H1 (cell line): ENCODE measurements at regions not wholly inside any gene's neighbourhood (a gene's known extent, or its start where the extent isn't known, plus 50 kb on each side); places are given as distances from the start of the nearest gene placed in this dataset.

Experiments
- CTCF ChIA-PET: fragments of 300-600 bp; sonication (Branson Sonifier 250); formaldehyde crosslinking; loops from one replicate; lab custom pipeline; 2021; ENCODE audit not compliant: partially characterized antibody; lab: Charles Lee
- POLR2A ChIA-PET: fragments of 300-600 bp; sonication (Branson Sonifier 250); formaldehyde crosslinking; loops from one replicate; lab custom pipeline; 2021; ENCODE audit warnings: inconsistent platforms; ENCODE audit not compliant: partially characterized antibody; lab: Charles Lee
- DNase-seq, 2 experiments: peaks; one replicate each; pipeline versions ENCODE4 v3.0.0 to v3.0.0-alpha.2; 2010 to 2022; ENCODE audit warnings: low spot score in 2 of 2, low read depth in 1 of 2, mixed read lengths in 1 of 2
- FAIRE-seq: peaks from 2 replicates; lab custom pipeline; 2011; peaks lifted over from hg19 to GRCh38; lab: Jason Lieb, UNC
- H2AFZ ChIP-seq: 2 replicates; pipeline ENCODE4 v1.8.1; 2012; ENCODE audit warnings: low read length, inconsistent platforms
- H2AK5ac ChIP-seq: 2 replicates; pipeline ENCODE4 v1.6.1; 2013; ENCODE audit warnings: low read depth, low read length
- H2BK120ac ChIP-seq: replicated peaks from 2 replicates; pipeline ENCODE3; 2013; ENCODE audit warnings: low read depth, low read length, inconsistent platforms
- H2BK12ac ChIP-seq: 2 replicates; pipeline ENCODE4 v1.6.1; 2013; ENCODE audit warnings: low read depth, low read length
- H2BK15ac ChIP-seq: 2 replicates; pipeline ENCODE4 v1.6.1; 2013; ENCODE audit warnings: low read length
- H2BK20ac ChIP-seq: 2 replicates; pipeline ENCODE4 v1.6.1; 2013; ENCODE audit warnings: low read length
- H2BK5ac ChIP-seq: 2 replicates; pipeline ENCODE4 v1.6.1; 2013; ENCODE audit warnings: low read depth, low read length
- H3K14ac ChIP-seq: 2 replicates; pipeline ENCODE4 v1.6.1; 2013; ENCODE audit warnings: inconsistent platforms; ENCODE audit not compliant: insufficient read length
- H3K18ac ChIP-seq: 2 replicates; pipeline ENCODE4 v1.6.1; 2013; ENCODE audit warnings: low read length; ENCODE audit errors: extremely low read depth
- H3K23ac ChIP-seq: 2 replicates; pipeline ENCODE4 v1.6.1; 2013; ENCODE audit warnings: inconsistent platforms; ENCODE audit not compliant: insufficient read length
- H3K23me2 ChIP-seq: 2 replicates; pipeline ENCODE4 v1.6.1; 2013; ENCODE audit warnings: low read depth, low read length
- H3K27ac ChIP-seq: 2 replicates; pipeline ENCODE4 v1.6.1; 2011; ENCODE audit warnings: low read depth, low read length, inconsistent platforms
- H3K27me3 ChIP-seq, 4 experiments: replicated peaks in 1 of 4; 1 replicate in 1 of 4; 2 replicates in 3 of 4; pipeline versions ENCODE4 v1.6.1 to v1.8.1; 2011 to 2013; ENCODE audit warnings: low read length in 3 of 4, mild to moderate bottlenecking in 3 of 4, inconsistent platforms in 2 of 4, mixed read lengths in 2 of 4, moderate library complexity in 1 of 4; ENCODE audit not compliant: control insufficient read depth in 3 of 4, insufficient read depth in 3 of 4; ENCODE audit errors: extremely low read depth in 1 of 4
- H3K36me3 ChIP-seq, 4 experiments: 2 replicates each; pipeline versions ENCODE4 v1.6.1 to v1.8.1; 2011 to 2013; ENCODE audit warnings: mild to moderate bottlenecking in 4 of 4, low read length in 3 of 4, moderate library complexity in 2 of 4, control low read depth in 1 of 4, inconsistent platforms in 1 of 4; ENCODE audit not compliant: insufficient read depth in 4 of 4, control insufficient read depth in 2 of 4
- H3K4ac ChIP-seq: replicated peaks from 2 replicates; pipeline ENCODE3; 2013; ENCODE audit warnings: low read length, low read depth, mixed read lengths, inconsistent platforms; ENCODE audit not compliant: insufficient read length
- H3K4me1 ChIP-seq, 4 experiments: replicated peaks in 1 of 4; 1 replicate in 1 of 4; 2 replicates in 3 of 4; pipeline versions ENCODE4 v1.6.1 to v1.8.1; 2011 to 2013; ENCODE audit warnings: low read length in 3 of 4, inconsistent platforms in 2 of 4, mixed read lengths in 1 of 4; ENCODE audit not compliant: insufficient read depth in 4 of 4, control insufficient read depth in 3 of 4
- H3K4me2 ChIP-seq, 2 experiments: 2 replicates each; pipeline versions ENCODE4 v1.6.1 to v1.8.1; 2011 to 2013; ENCODE audit warnings: low read depth in 2 of 2, low read length in 2 of 2, control low read depth in 1 of 2, inconsistent platforms in 1 of 2, mild to moderate bottlenecking in 1 of 2; ENCODE audit not compliant: insufficient read depth in 1 of 2
- H3K4me3 ChIP-seq, 4 experiments: fragments of 200-600, 300-600 bp in 1 of 4; sonication (generic), shearing (Covaris generic), sonication (Bioruptor Twin) in 1 of 4; 2 replicates each; pipeline versions ENCODE4 v1.5.1 to v1.8.1; 2011 to 2016; ENCODE audit warnings: low read length in 4 of 4, low read depth in 3 of 4, control low read depth in 2 of 4, inconsistent platforms in 2 of 4, mild to moderate bottlenecking in 2 of 4, mixed read lengths in 1 of 4, moderate library complexity in 1 of 4; ENCODE audit not compliant: insufficient read depth in 2 of 4; ENCODE audit errors: extremely low read depth in 1 of 4
- H3K56ac ChIP-seq: replicated peaks from 2 replicates; pipeline ENCODE3; 2013; ENCODE audit warnings: low read depth, mild to moderate bottlenecking, mixed read lengths, low read length, inconsistent platforms; ENCODE audit not compliant: insufficient read length
- H3K79me1 ChIP-seq: 2 replicates; pipeline ENCODE4 v1.6.1; 2013; ENCODE audit warnings: low read depth, low read length, control low read depth
- H3K79me2 ChIP-seq, 2 experiments: 2 replicates each; pipeline versions ENCODE4 v1.6.1 to v1.8.1; 2012 to 2013; ENCODE audit warnings: low read length in 2 of 2, mild to moderate bottlenecking in 2 of 2, inconsistent platforms in 1 of 2; ENCODE audit not compliant: insufficient read depth in 2 of 2, control insufficient read depth in 1 of 2
- H3K9ac ChIP-seq, 4 experiments: replicated peaks in 1 of 4; 1 replicate in 1 of 4; 2 replicates in 3 of 4; pipeline versions ENCODE4 v1.6.1 to v1.8.1; 2011 to 2013; ENCODE audit warnings: low read depth in 3 of 4, low read length in 3 of 4, control low read depth in 2 of 4, mild to moderate bottlenecking in 2 of 4, moderate library complexity in 2 of 4, inconsistent platforms in 1 of 4; ENCODE audit errors: extremely low read depth in 1 of 4
- H3K9me3 ChIP-seq, 2 experiments: 2 replicates each; pipeline versions ENCODE4 v1.6.1 to v1.8.1; 2012 to 2013; ENCODE audit warnings: mild to moderate bottlenecking in 2 of 2, moderate library complexity in 2 of 2, control low read depth in 1 of 2, inconsistent platforms in 1 of 2, low read depth in 1 of 2, low read length in 1 of 2, mixed read lengths in 1 of 2; ENCODE audit not compliant: insufficient read depth in 2 of 2
- H4K20me1 ChIP-seq, 2 experiments: replicated peaks in 1 of 2; 2 replicates each; pipeline versions ENCODE3 to v1.8.1; 2011 to 2013; ENCODE audit warnings: inconsistent platforms in 2 of 2, low read length in 2 of 2, mild to moderate bottlenecking in 1 of 2; ENCODE audit not compliant: insufficient read depth in 2 of 2, control insufficient read depth in 1 of 2
- H4K5ac ChIP-seq: 2 replicates; pipeline ENCODE4 v1.6.1; 2013; ENCODE audit warnings: low read length, low read depth, mixed read lengths, inconsistent platforms; ENCODE audit not compliant: insufficient read length
- H4K8ac ChIP-seq: 2 replicates; pipeline ENCODE4 v1.8.0; 2013; ENCODE audit warnings: mild to moderate bottlenecking, moderate library complexity, low read length, inconsistent platforms; ENCODE audit not compliant: insufficient read depth; ENCODE audit errors: extremely low read depth
- H4K91ac ChIP-seq: replicated peaks from 2 replicates; pipeline ENCODE3; 2013; ENCODE audit warnings: low read length, mixed read lengths, inconsistent platforms; ENCODE audit not compliant: insufficient read length
- CBX8 ChIP-seq: fragments of 300-800, 300-1000 bp; sonication (generic); IDR thresholded peaks from 2 replicates; pipeline ENCODE4 v1.7.1; 2016; ENCODE audit warnings: low read depth, low read length, borderline replicate concordance
- GABPA ChIP-seq: IDR thresholded peaks from 2 replicates; pipeline ENCODE4 v1.6.1; 2011; ENCODE audit warnings: mild to moderate bottlenecking, low read length, moderate library complexity, borderline replicate concordance; ENCODE audit not compliant: insufficient read depth
- KDM5A ChIP-seq: fragments of 200-600 bp; IDR thresholded peaks from 2 replicates; pipeline ENCODE4 v1.7.1; 2012; ENCODE audit warnings: mild to moderate bottlenecking, low read length, inconsistent platforms, mixed read lengths
- NRF1 ChIP-seq: IDR thresholded peaks from 2 replicates; pipeline ENCODE4 v1.6.1; 2011; ENCODE audit warnings: mild to moderate bottlenecking, low read depth, low read length, improper control_type of control experiment
- RBBP5 ChIP-seq: IDR thresholded peaks from 2 replicates; pipeline ENCODE4 v1.7.1; 2012; ENCODE audit warnings: low read depth, mild to moderate bottlenecking, inconsistent platforms, low read length, moderate library complexity, borderline replicate concordance
- SAP30 ChIP-seq: fragments of 300-600 bp; sonication (generic); IDR thresholded peaks from 2 replicates; pipeline ENCODE4 v1.7.1; 2012; ENCODE audit warnings: low read length, moderate library complexity, mild to moderate bottlenecking, inconsistent platforms; ENCODE audit not compliant: insufficient read depth, insufficient replicate concordance
- SIRT6 ChIP-seq: IDR thresholded peaks from one replicate; pipeline ENCODE4 v1.7.1; 2012; ENCODE audit warnings: low read length, inconsistent platforms
- TAF1 ChIP-seq: IDR thresholded peaks from 2 replicates; pipeline ENCODE4 v1.6.1; 2011; ENCODE audit warnings: mild to moderate bottlenecking, low read depth, low read length
- WGBS, 2 experiments: shearing (Covaris generic) in 1 of 2; methylation state at CpG; one replicate each; pipeline versions ENCODE4 v1.1.6 to v1.1.7; 2013 to 2015; ENCODE audit warnings: low lambda C conversion rate in 2 of 2, mixed read lengths in 2 of 2, inconsistent platforms in 1 of 2, low coverage in 1 of 2, missing lambda C conversion rate in 1 of 2; ENCODE audit not compliant: insufficient replicate concordance in 2 of 2, insufficient coverage in 1 of 2, insufficient read length in 1 of 2; ENCODE audit errors: extremely low coverage in 1 of 2, missing lambda C conversion rate in 1 of 2; 5-methylcytosine and 5-hydroxymethylcytosine counted together
- TF ChIP-seq, protein P1 (sequence below), 3 experiments: IDR thresholded peaks; 1 replicate in 2 of 3; 2 replicates in 1 of 3; pipeline versions ENCODE4 v1.5.1 to v1.6.1; 2011; ENCODE audit warnings: low read length in 3 of 3, mild to moderate bottlenecking in 3 of 3, inconsistent platforms in 2 of 3, low read depth in 1 of 3, moderate library complexity in 1 of 3; ENCODE audit not compliant: insufficient read depth in 1 of 3; ENCODE audit errors: control extremely low read depth in 1 of 3
- TF ChIP-seq, protein P2 (sequence below): IDR thresholded peaks from 2 replicates; pipeline ENCODE4 v1.6.1; 2012; ENCODE audit warnings: inconsistent platforms

GRCh38 chr6:113095841-113096240 lies 748.7 kb downstream of the RFPL4B start:
- Histone ChIP-seq H4K5ac (no peak overlapping the region), H3K36me3 (no peaks in the 10 kb centered on the region), H3K4me3 (no peak overlapping the region), H3K4me1 (no peaks in the 10 kb centered on the region), H3K14ac (no peak overlapping the region), H4K20me1 (no peaks in the 10 kb centered on the region), H3K4ac (no peak overlapping the region), H3K4me2 (no peak overlapping the region), H3K23ac (no peak overlapping the region), H3K27me3 (no peaks in the 10 kb centered on the region), H3K9ac (no peak overlapping the region), H2AK5ac (no peak overlapping the region), H3K9me3 (no peaks in the 10 kb centered on the region), H2AFZ (no peak overlapping the region), H2BK120ac (no peak overlapping the region), H3K56ac (no peak overlapping the region), H2BK5ac (no peak overlapping the region), H3K79me1 (no peaks in the 10 kb centered on the region), H2BK15ac (no peak overlapping the region), H4K8ac (no peak overlapping the region), H3K18ac (no peak overlapping the region), H3K23me2 (no peaks in the 10 kb centered on the region; the same call in 1 of the 2 replicates), H2BK12ac (no peak overlapping the region), H2BK20ac (no peak overlapping the region), H3K79me2 (no peaks in the 10 kb centered on the region), H3K27ac (no peak overlapping the region)
- FAIRE-seq (no peak), DNase-seq (no peak)
- 88% methylated on average over 2 of the region's 2 CpGs; no CpG with 5 or more reads in 1 of the 2 experiments for WGBS, 2 experiments
- CTCF ChIA-PET, result interaction anchor here (1.0 kb wide), 1 partner anchor 218 kb away, joined by 3 read pairs; no protein-coding TSS in a partner anchor
- no peak for TF ChIP-seq SAP30
- TF ChIP-seq CBX8, result no peak
- no peak for TF ChIP-seq GABPA
- TF ChIP-seq SIRT6, result no peak
- no peak for TF ChIP-seq TAF1
- TF ChIP-seq, protein P1, sequence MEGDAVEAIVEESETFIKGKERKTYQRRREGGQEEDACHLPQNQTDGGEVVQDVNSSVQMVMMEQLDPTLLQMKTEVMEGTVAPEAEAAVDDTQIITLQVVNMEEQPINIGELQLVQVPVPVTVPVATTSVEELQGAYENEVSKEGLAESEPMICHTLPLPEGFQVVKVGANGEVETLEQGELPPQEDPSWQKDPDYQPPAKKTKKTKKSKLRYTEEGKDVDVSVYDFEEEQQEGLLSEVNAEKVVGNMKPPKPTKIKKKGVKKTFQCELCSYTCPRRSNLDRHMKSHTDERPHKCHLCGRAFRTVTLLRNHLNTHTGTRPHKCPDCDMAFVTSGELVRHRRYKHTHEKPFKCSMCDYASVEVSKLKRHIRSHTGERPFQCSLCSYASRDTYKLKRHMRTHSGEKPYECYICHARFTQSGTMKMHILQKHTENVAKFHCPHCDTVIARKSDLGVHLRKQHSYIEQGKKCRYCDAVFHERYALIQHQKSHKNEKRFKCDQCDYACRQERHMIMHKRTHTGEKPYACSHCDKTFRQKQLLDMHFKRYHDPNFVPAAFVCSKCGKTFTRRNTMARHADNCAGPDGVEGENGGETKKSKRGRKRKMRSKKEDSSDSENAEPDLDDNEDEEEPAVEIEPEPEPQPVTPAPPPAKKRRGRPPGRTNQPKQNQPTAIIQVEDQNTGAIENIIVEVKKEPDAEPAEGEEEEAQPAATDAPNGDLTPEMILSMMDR (IDR thresholded peaks at IDR 0.05; ENCODE audit: control extremely low read depth in 1 of 3, insufficient read depth in 1 of 3, low read depth in 1 of 3, low read length in 3 of 3), result no peak
- TF ChIP-seq KDM5A, result no peak
- TF ChIP-seq, protein P2, sequence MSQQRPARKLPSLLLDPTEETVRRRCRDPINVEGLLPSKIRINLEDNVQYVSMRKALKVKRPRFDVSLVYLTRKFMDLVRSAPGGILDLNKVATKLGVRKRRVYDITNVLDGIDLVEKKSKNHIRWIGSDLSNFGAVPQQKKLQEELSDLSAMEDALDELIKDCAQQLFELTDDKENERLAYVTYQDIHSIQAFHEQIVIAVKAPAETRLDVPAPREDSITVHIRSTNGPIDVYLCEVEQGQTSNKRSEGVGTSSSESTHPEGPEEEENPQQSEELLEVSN, result no peak
- no peak for TF ChIP-seq RBBP5
- TF ChIP-seq NRF1, result no peak
- TF ChIP-seq, all 59 proteins: peak for 0
- POLR2A ChIA-PET, result interaction anchor here (0.6 kb wide), 1 partner anchor 770 kb away, joined by 3 read pairs; no protein-coding TSS in a partner anchor
- no peak overlapping the region for H4K91ac ChIP-seq
